GM21423 (cell line): ENCODE measurements at regions not wholly inside any gene's neighbourhood (a gene's known extent, or its start where the extent isn't known, plus 50 kb on each side); places are given as distances from the start of the nearest gene placed in this dataset.

Experiments used
- ATAC-seq: cut with Tn5 transposase; IDR thresholded peaks from one replicate; pipeline ENCODE4 v1.9.1; 2021; ENCODE audit warnings: mild to moderate bottlenecking, moderate library complexity; ENCODE audit not compliant: unreplicated experiment

DNA sequence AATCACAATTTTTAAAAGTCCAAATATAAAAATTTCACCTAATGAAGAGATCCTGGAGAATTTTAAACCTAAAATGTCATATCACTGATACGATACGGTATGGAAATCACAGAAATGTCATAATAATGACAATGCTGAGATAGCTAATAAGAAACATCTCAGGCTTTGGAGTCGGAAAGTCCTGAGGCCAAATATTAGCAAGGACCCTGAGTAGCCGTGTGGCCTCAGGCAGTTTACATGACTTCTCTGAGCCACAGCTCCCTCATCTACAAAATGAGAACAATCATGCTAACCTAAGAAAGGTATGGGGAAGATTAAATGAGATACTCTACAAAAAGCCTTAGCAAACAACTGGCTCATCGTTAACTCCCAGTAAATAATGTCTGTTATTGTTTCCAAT, 100.9 kb upstream of the NEBL start:
- ATAC-seq = no peak

DNA sequence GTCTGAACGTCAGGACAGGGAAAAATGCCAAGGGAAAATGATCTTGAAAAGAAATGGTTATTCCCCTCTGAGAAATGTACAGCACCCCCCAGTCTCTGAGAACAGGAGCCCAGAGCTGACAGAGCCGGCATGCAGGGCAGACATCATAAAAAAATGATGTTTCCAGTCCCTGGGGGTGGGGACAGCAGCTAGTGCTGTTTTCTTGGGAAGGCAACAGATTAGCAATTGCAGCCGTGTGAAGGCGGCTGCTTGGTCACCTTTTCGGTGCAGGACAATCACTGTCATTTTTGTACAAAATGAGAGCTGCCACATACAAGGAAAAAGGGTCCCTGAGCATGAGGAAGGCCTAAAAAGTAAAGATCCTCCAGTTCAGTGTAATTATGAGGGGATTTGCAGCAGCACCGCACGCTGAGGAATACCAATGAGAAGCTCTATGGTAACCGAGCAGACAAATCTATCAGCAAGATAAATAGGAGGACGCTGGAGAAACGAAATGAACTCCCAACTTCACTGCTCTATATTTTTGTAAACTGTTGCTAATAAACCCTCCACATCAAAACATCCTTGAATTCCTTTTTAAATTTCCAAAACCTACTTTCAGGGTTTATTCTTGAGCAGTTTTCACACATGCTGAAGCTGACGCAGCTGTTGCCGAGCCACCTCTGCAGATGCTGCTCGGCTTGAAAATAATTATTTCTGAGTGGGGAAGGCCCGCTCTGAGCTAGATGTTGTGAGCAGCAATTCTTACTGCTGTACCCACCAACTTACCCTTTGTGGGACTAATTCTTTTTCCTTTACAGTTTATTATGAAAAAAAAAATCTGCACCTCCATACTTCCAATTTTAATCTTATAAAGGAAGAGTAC, 98.2 kb upstream of the NEBL start:
- ATAC-seq = no peak

DNA sequence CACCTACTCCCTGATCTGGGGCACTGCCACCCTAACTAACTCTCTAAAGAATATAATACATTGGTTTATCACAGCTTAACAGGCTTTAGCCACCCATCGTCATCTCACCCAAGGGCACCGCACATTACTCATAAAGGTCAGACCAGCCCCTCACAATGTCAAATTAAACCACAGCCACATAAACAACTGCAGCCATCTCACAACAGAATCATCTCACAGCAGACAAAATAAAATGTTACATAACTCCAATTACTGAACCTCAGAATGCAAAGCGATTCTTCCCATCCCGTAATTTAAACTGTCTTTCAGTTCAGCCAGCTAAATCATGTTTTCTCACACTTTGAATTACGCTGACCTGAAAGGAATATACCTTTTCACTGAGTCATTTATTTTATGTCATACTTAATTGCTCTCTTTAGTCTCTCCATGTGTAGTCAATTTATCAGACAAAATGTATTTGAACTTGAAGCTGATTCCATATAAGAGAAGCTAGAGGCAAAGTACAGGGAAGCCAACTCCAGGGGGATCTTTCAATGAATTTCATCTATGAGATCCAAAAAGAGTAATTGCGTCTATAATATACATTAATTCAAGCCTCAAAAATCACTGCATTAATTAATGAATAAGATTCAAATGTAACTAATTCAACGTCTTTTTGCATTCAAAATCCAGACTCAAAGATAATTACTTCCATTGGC, 96.9 kb upstream of the NEBL start:
- no peak for ATAC-seq

DNA sequence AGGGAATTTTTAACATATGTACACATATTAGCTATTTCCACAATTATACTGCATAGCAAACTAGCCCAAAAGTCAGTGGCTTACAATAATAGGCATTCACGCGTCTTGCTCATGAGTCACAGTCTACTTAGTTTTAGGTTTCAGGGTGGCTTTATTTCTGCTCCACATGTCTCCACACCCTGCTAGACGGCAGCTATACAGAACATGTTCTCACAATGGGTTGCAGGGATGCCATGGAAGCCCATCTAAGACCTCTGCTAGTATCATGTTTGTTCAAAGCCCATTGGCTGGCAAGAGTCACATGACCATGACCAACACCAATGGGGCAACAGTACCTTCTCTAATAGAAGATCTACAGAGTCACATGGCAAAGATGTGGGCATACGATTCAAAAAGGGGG, 96.3 kb upstream of the NEBL start:
- ATAC-seq = no peak

DNA sequence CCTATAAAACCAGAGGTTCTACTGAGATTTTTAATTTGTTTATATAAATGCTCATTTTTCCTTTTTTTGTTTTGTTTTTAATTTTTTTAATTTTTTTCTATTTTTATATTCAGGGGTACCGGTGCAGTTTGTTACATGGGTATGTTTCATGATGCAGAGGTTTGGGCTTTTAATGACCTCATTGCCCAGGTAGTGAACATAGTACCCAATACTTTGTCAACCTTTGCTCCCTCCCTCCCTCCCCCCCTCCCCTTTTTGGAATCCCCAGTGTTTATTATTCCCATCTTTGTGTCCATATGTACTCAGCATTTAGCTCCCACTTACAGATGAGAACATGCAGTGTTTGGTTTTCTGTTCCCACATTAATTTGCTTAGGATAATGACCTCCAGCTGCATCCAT, 94.4 kb upstream of the NEBL start:
- ATAC-seq = no peak

DNA sequence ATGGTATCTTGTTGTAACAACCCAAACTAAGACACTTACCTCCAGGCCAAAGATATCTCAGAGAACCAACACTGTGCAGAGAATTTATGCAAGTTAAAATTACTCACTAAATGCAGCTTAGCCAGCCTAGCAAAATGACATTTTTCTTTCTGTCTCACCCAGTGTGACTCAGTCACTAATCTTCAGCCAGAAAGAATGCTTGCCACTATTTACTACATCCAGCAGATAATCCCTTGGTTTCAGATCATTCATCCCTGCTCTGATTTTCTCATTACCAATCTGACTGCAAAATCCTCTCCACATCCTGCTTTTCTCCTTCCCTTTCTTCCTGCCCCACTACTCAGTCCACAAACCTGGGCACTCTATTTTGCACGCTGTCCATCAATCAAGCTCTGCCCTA, 93.5 kb upstream of the NEBL start:
- ATAC-seq = no peak

DNA sequence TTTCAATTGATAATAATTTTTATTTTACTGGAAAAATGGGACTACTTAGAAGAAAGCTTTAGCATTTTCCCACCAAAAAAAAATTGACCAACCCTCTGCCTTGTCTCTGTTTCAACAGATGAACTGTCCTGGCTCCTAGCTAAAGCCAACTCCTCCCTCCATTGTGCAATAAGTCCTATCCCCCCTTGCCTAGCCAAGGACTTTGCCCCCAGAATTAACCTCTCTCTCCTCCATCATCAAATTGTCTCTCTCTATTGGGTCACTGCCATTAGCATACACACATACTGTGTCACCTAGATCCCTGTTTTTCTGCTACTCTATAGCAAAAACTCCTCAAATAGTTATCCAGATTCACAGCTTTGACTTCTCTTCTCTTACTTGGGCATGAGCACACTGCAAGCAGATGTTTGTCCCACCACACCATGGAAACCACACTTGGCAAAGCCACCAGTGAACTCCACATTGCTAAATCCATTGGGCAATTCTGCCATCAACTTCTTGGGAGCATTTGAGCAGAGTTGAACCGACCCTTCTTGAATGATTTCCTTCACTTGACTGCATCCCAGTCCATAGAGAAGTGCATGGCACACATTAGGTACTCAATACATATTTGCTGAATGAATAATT, 91.4 kb upstream of the NEBL start:
- no peak for ATAC-seq

DNA sequence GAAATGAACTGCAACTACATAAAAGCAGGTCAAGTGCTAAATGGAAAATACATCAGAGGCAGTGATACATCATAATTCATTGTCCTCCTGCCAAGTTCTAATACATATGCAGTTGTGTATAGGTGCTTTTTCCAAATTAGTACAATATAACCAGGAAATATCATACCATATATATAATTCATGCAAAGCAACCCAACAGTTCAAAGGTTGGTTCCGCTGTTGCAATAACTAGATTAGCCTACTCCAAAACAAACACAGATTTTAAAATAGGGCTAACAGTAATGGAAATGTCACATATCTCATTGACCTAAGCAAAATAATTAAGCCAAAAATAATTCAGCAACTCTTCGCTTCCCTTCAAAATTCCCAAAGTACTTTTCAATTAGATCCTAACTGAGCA, 88.9 kb upstream of the NEBL start:
- ATAC-seq = no peak

DNA sequence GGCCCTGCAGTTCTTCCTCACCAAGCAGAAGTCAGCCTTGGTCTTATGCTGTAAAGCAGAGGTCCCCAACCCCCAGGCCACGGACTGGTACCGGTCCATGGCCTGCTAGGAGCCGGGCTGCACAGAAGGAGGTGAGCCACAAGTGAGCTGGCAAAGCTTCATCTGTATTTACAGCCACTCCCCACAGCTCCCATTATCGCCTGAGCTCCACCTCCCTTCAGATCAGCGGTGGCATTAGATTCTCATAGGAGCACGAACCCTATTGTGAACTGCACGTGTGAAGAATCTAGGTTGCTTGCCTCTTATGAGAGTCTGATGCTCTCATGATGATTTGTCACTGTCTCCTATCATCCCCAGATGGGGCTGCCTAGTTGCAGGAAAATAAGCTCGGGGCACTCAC, 87.6 kb upstream of the NEBL start:
- ATAC-seq = no peak

DNA sequence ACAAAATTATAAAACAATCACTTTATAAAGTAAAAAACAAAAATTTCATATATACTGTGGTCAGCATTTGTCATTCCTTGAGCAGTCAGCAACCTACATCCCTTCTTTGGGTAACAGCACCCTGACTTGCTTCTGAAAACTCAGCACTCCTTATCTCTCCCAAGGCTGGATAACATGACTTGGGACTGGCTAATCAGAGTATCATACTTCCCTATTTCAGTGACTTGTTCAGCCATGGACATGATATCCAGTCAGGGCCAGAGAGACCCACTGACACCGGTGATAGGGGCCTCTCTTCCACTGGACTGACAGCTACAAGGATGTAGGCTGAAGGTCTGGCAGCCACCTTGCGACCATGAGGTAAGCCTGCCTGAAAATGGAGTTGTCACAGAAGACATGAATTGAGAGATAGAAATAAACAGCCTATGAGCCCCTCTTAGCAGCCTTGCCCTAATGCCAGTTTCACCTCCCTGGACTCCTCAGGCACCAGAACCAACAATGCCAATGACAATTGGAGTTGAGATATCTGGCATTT, 84.4 kb upstream of the NEBL start:
- no peak for ATAC-seq

DNA sequence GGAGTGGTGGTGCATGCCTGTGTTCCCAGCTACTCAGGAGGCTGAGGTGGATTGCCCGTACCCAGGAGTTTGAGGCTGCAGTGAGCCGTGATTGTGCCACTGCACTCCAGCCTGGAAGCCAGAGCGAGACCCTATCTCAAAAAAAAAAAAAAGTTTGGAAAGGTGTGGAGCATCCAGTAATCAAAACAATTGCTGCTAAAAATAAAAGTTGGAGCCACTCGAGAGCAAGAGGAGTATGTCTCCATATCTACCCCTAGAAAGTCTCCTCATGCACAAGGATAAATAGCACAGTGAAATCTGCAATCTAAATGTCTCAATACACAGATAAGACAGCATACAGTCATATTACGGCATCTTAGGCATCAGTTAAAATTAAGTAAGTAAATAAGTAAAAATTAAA, 81.5 kb upstream of the NEBL start:
- no peak for ATAC-seq

DNA sequence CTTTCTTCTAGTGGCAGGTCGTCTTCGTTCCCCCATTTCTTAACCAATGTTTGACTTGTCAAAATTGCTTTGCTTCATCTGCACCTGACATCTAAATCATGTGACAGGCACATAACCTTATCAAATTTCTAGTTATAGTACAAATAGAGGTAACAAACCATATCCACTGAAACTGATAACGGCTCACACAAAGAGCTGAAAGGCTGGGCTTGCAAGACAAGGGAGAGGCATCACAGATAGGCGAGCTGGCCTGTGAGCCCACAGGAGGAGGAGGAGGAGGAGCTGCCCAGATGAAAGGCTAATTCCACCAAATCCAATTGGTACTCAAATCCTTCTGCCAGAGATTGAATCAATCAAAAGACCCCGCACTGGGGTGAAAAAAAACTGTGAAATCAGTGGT, 80.2 kb upstream of the NEBL start:
- no peak for ATAC-seq

DNA sequence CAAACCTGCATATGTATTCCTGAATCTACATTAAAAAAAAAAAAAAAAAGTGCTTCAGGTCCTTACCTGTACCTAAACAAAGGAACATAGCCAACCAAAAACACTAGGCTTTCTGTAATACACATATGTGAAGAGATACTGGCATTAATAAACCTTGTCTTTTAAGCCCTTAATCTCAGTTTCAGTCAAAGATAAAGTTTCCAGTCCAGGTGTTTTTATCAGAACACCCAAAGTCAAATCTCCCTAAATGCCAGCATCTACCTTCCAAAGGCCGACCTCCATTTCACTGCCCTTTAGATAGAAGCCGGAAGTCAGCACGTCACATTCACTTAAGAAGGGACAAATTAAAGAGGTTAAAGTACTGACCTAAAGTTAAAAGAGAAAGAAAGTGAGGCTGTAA, 79.8 kb upstream of the NEBL start:
- ATAC-seq = no peak

DNA sequence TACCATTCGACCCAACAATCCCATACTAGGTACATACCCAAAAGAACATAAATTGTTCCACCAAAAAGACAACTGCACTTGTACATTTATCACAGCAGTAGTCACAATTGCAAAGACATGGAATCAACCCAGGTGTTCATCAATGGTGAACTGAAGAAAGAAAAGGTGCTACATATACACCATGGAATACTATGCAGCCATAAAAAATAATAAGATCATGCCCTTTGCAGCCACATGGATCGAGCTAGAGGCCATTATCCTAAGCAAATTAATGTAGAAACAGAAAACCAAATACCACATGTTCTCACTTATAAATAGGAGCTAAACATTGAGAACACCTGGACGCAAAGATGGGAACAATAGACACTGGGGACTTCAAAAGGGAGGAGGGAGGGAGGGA, 79.3 kb upstream of the NEBL start:
- ATAC-seq = no peak

DNA sequence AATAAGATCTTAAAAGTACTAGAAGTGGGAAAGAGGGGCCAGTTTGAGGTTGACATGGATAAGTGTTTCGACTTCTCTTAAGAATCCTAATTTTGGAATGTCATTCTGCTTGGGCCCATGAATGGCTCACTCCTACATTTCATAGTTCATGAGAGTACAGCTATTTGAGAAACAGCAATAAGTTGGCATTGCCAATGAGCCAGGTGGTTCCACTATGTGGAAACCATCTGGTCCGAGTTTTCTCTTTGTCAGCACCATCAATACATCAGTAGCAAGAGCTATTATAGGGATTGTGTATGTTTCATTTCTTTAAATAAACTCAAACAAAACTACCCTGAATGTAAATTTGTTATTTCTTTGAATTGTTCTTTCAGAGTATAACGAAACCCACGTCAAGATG, 78.1 kb upstream of the NEBL start:
- ATAC-seq = no peak

DNA sequence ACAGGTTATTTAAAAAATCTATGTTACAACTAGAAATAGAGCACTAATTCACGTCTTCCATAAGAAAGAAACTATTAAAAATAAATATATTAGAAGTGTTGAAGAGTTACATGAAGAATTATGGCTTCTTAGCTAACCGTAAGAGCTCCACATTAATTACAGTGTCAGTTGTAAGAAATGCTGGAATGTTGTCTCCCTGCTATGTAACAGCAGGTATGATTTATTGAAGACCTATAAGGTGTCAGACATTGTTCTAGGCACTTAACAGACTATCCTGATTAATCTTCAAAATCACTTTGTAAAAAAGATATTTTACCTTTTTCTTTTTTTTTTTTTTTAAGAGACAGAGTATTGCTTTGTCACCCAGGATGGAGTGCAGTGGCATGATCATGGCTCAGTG, 75.8 kb upstream of the NEBL start:
- ATAC-seq = no peak

DNA sequence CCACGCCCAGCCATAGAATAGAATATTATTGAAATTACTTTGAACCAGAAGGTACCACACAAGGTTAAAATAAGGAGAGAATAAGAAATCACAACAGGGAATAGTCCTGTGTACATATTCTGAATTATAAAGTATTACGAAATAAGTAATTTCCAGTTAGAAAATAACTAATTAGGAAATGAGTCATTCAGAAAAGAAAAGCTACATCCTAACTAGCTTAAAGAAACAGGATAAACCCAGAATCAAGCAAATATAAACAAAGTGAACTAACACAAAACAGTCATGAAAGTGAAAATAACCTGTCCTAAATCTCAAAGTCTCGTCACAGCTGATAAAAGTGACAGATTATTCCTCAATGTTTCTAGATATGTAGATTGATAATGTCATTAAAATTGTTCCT, 74.8 kb upstream of the NEBL start:
- no peak for ATAC-seq

DNA sequence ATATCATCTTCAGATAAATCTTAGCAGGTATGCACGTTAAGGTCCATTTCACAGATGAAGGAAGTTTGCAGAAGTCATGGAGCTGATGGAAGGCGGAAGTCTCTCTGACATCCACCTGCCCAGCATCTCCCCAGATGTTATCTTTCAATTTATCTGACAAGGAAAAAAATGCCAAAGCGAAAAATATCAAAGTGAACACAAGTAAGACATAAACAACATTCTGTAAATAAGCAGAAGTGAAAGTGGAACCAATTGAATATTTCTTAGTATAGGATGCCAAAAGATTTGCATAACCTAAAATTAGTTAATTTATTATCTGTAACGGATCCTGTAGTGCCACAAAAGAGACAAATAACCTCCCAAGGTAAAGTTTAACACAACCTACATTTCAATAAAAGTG, 73.6 kb upstream of the NEBL start:
- ATAC-seq = peak; percentile 98

DNA sequence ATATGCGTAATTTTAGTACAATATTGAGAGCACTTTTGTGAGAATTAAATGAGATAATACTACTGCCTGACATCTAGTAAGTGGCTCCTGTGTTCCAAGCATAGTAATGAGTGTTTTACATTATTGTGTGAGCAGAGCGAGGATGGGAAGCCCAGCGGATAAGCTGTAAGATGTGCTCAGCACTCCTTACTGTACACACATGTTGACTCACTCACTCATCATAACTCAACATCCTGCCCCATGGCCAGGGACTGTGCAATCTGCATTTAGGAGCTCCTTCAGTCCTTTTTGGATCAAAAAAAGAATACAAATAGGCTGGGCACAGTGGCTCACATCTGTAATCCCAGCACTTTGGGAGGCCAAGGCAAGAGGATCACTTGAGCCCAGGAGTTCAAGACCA, 72.9 kb upstream of the NEBL start:
- ATAC-seq = no peak

DNA sequence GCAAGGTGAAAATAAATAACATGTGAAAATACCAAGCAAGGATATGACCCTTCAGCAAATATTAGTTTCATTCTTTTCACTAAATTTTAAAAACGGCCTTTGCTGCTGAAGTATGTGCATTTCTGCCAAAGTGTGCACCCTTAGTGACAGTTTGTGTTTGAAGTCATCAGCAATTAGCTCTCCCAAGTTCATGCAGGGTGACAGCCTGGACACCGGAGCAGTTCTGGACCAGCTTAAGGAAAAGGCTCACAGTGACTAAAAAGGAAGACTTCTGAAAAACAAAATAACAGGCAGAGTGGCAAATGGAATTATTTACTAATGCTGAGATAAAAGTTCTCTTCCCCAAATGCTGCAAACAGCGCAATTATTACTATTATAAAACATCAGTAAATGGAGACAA, 69.3 kb upstream of the NEBL start:
- ATAC-seq = no peak

DNA sequence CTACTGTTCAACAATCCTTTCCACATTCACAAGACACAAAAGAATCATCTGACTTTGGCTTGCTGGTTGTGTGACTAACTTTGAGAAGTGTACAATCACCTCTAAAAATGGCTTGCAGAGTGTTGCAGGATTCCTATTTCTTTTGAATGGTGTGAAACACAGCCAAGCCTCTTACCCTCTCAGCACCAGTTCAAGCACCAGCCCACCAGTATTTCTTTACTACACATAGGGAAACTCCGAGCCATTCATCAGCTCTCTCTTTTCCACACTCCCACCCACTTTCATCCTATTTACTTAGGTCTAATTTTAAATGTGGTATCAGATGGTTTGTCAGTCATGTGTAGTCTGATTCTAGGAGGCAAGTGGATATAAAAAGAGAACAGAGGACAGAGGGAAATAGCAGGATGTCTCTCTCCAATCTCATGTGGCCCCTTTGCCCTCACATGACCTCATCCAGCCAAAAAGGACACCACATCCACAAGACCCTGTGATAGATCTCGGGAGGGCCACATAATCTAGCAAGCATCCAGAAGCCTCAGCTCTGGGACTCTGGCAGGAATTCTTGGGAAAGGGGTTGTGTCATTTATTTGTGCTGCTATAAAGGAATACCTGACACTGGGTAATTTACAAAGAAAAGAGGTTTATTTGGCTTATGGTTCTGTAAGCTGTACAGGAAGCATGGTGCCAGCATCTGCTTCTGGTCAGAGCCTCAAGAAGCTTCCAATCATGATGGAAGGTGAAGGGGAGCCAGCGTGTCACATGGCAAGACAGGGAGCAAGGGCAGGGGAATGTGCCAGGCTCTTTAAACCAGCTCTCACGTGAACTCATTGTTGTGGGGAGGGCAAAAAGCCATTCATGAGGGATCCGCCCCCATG, 66.8 kb upstream of the NEBL start:
- no peak for ATAC-seq
